AG04450 (cell line): ENCODE measurements at regions not wholly inside any gene's neighbourhood (a gene's known extent, or its start where the extent isn't known, plus 50 kb on each side); places are given as distances from the start of the nearest gene placed in this dataset.

Source experiments
- CTCF ChIA-PET: fragments of 300-600, 350-600 bp; formaldehyde crosslinking; extraction: SDS; loops from one replicate; lab custom pipeline; 2022; ENCODE audit warnings: antibody characterized with exemption, inconsistent platforms; lab: Charles Lee
- POLR2A ChIA-PET: fragments of 350-600 bp; formaldehyde crosslinking; extraction: SDS; loops from one replicate; lab custom pipeline; 2021; ENCODE audit warnings: antibody characterized with exemption, inconsistent platforms; lab: Yijun Ruan, JAX
- DNase-seq: peaks from one replicate; pipeline ENCODE4 v3.0.0-alpha.2; 2011; ENCODE audit warnings: low read depth, low spot score
- H3K27ac ChIP-seq: one replicate; pipeline ENCODE4 v1.5.1; 2012; ENCODE audit warnings: low read depth, low read length, control low read depth
- H3K27me3 ChIP-seq: one replicate; pipeline ENCODE4 v1.6.0; 2012; ENCODE audit warnings: low read length; ENCODE audit not compliant: control insufficient read depth, insufficient read depth
- H3K4me3 ChIP-seq: 2 replicates; pipeline ENCODE4 v1.5.1; 2011; ENCODE audit warnings: mild to moderate bottlenecking, low read depth, low read length, control low read depth
- H3K9me3 ChIP-seq: 2 replicates; pipeline ENCODE4 v1.5.1; 2012; ENCODE audit warnings: low read length; ENCODE audit not compliant: control insufficient read depth, insufficient read depth
- TF ChIP-seq, protein P1 (sequence below): IDR thresholded peaks from 2 replicates; pipeline ENCODE4 v1.5.1; 2011; ENCODE audit warnings: low read depth, low read length, control low read depth, inconsistent platforms

- DNase-seq, result no peak
- no peaks in the 10 kb centered on the region for H3K9me3 ChIP-seq
- CTCF ChIA-PET, result interaction anchor here (0.6 to 1.2 kb wide), 2 partner anchors 15 to 376 kb away, joined by 3 read pairs; no protein-coding TSS in a partner anchor
- TF ChIP-seq, protein P1, sequence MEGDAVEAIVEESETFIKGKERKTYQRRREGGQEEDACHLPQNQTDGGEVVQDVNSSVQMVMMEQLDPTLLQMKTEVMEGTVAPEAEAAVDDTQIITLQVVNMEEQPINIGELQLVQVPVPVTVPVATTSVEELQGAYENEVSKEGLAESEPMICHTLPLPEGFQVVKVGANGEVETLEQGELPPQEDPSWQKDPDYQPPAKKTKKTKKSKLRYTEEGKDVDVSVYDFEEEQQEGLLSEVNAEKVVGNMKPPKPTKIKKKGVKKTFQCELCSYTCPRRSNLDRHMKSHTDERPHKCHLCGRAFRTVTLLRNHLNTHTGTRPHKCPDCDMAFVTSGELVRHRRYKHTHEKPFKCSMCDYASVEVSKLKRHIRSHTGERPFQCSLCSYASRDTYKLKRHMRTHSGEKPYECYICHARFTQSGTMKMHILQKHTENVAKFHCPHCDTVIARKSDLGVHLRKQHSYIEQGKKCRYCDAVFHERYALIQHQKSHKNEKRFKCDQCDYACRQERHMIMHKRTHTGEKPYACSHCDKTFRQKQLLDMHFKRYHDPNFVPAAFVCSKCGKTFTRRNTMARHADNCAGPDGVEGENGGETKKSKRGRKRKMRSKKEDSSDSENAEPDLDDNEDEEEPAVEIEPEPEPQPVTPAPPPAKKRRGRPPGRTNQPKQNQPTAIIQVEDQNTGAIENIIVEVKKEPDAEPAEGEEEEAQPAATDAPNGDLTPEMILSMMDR, result no peak
- peaks cover 33% of the 10 kb centered on the region for H3K27me3 ChIP-seq
- H3K27ac ChIP-seq, result no peak overlapping the region
- POLR2A ChIA-PET, result no interaction called here
- no peak overlapping the region for H3K4me3 ChIP-seq
Observed at GRCh38 chrX:119996600-119997524, 53.3 kb upstream of the NKAP start.

DNA sequence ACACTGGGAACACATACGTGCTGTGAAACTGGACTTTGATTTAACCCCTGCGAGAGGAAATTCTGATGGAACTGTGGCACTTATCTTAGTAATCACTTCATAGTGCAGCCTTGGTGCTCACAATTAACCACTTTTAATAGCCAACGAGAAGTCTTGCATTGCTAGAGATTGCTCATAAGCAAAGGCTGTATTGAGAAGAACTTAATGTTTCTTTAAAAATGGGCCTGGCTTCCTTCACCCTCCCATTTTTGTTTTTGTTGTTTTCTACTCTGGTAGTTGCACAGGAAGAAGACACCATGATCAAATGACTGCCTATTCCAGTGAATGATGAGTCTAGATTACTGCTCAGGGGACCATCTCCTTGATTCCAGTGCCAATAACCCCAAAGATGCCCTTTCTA lies 52.5 kb upstream of the NKAP start:
- DNase-seq, result no peak
- H3K4me3 ChIP-seq, result no peak overlapping the region
- TF ChIP-seq, protein P1, result no peak
- H3K27ac ChIP-seq, result no peak overlapping the region
- peaks cover 35% of the 10 kb centered on the region for H3K27me3 ChIP-seq
- no peaks in the 10 kb centered on the region for H3K9me3 ChIP-seq
- ChIA-PET CTCF (no interaction called here), POLR2A (no interaction called here)
